ENCODE measurements at regions not wholly inside any gene's neighbourhood (a gene's known extent, or its start where the extent isn't known, plus 50 kb on each side); places are given as distances from the start of the nearest gene placed in this dataset.
A peak's percentile ranks its signal among the peaks of the same experiment; 100 is the strongest.

- DNase-seq, result no peak
Measured at GRCh38 chr4:11050766-11051165, 366.2 kb upstream of the CLNK start.

DNA sequence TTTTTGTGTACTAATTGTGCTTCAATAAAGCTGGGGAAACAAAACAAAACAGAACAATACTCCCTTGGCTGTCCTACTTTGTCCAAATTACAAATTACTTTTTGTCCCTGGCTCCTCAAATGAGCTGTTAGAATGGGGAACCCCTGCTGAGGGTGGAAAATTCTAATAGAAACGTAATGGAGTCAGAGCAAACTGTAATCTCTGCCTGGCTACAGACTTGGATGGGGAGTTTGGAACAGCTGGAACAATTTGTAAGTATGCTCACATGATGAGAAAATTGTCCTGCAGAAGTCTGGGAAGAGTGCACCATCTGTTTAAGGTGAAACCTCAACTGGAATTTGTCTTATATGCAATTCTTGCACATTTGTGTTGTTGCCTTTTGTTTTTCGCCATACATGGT is 364.4 kb upstream of the CLNK start:
- no peak for DNase-seq

- DNase-seq, result no peak
Measured at GRCh38 chr4:11042760-11043159, 358.2 kb upstream of the CLNK start.

GRCh38 chr4:11039634-11040131 is 355.1 kb upstream of the CLNK start:
- DNase-seq, result no peak

GRCh38 chr4:11038926-11039325 is 354.4 kb upstream of the CLNK start:
- no peak for DNase-seq

GRCh38 chr4:11037637-11038036 is 353.1 kb upstream of the CLNK start:
- DNase-seq, result no peak

DNA sequence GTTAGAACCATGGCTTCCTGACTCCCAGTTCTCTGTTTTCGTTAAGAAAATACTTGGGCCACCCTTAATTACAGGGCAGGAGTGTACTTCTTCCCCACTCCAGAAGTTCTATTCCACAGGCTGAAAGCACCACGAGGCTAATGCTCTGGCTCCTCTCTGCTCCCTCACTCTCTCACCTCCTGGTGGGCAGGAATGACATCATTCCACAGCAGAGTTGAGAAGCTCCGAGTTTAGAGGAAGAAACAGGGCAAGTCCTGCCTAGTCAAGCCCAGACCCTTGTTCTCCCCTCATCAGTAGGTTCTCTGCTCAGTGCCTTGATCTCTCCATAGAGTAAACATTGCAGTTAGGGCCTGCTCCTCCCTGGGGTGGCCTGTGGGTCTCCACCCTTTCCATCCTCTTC is 343.8 kb upstream of the CLNK start:
- DNase-seq, result no peak

GRCh38 chr4:11021333-11021732 is 336.8 kb upstream of the CLNK start:
- DNase-seq, result no peak

- DNase-seq, result no peak
Measured at GRCh38 chr4:11019451-11020240, 335.1 kb upstream of the CLNK start.

DNA sequence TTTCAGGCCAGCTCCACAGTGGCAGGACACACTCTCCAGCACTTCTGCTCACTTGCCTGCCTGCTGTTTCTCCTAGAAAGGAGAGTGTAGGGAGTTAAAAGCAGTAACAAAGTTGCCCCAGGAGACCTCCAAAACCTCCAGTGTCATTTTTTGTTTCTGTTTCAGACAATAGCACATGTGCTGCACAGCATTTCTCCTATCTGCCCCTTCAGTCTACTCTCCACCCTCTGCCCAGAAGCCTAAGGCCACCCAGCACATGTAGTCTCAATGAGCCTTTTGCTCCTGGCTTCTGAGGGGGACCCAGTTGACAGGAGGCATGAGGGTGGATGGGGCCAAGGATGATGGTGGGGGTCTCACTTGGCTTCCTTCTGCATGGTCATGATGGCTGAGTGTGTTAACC is 329.6 kb upstream of the CLNK start:
- no peak for DNase-seq

DNA sequence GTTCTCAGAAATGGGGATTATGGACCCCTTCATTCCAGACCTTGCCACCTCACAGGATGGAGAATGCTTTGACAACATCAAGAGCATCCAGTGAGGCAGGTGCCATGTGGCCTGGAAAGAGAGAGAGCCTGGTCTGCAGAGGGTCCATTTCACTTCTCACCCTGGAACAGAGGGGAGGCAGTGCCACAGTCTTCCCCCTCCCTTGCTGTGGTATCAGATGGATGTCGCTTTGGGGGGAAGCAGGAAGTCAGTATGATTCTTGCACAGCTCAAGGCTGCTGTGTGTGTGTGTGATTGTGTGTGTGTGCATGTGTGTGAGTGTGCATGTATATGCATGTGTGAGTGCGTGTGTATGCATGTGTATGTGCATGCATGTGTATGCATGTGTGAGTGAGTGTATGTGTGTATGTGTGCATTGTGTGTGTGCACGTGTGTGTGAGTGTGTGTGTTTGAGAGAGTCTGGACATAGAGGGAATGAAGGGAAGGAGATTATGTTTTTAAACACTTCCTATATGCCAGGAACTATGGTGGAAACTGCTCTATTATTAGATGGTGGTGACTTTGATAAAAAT is 328.6 kb upstream of the CLNK start:
- DNase-seq, result no peak

GRCh38 chr4:11011249-11011648 is 326.7 kb upstream of the CLNK start:
- no peak for DNase-seq

- no peak for DNase-seq
Measured at GRCh38 chr4:11010624-11011023, 326.1 kb upstream of the CLNK start.

GRCh38 chr4:11009281-11009680 is 324.7 kb upstream of the CLNK start:
- no peak for DNase-seq

DNA sequence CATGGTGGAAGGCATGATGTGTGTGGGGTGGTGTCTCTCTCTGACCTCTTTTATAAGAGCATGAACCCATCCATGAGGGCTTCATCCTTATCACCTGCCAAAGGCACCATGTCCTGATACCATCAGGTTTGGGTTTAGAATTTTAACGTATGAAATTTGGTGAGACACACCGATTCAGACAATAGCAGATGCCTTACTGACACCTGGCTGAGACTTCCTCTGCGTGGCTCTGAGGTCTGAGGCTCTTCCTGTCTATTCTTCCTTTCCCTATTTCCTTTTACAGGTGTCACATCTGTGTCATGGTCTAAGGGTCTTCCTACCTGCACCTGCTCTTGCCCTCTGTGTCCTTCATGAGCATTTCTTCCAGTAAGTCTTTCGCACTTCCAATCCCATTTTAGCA is 320.7 kb upstream of the CLNK start:
- no peak for DNase-seq

DNA sequence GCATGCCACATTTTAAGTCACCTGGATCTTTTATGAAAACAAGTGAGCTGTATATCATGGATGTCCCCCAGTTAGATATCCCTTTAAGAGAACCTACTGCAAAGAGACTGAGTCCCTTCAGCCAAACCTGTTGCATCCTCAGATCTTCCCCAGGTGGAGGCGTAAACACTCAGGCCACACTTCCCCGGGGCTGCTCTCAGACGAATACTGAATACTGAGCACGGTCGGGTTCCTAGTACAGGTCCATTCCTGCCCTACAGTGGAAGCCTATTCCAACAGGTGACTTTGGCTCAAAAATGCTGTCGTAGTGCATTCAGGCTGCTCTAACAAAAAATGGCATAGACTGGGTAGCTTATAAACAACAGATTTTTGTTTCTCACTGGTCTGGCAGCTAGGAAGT is 320.2 kb upstream of the CLNK start:
- DNase-seq, result no peak

DNA sequence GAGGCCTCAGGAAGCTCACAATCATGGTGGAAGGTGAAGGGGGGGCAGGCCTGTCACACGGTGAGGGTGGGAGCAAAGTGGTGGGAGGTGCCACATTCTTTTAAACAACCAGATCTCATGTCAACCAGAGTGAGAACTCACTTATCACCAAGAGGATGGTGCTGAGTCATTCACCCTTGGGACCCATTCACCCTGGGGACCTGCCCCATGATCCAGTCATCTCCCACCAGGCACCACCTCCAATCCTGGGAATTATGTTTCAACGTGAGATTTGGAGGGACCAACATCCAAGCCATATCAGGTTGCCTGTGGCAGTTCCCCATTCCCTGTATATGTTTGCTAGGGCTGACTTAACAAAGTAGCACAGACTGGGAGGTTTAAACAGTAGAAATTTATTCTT is 318.4 kb upstream of the CLNK start:
- no peak for DNase-seq

GRCh38 chr4:10998846-10999245 is 314.3 kb upstream of the CLNK start:
- DNase-seq, result no peak

DNA sequence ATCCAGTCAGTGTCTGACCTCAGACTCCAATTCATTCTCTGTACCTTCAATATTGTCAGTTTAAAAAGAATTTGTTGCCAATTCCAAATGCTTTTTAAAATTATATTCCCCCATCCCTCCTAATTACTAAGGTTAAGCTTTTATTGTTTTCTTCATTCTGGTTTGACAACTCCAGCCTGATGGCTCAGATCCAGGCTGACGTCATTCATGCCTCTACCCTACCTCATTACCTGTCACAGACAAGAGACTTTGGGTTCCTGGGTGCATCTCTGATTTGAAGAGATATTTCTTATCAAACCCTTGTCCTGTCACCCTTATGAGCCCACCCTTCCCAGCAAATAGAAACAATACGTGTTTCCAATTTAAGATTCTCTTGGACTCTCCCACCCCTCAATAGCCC is 300.2 kb upstream of the CLNK start:
- no peak for DNase-seq

GRCh38 chr4:10983885-10984640 is 299.5 kb upstream of the CLNK start:
- no peak for DNase-seq

- peak in 1 of 5 donors; percentile 18 for DNase-seq
Measured at GRCh38 chr4:10983268-10983667, 298.7 kb upstream of the CLNK start.

- DNase-seq, result no peak
Measured at GRCh38 chr4:10982305-10982704, 297.7 kb upstream of the CLNK start.

GRCh38 chr4:10981576-10981975 is 297.0 kb upstream of the CLNK start:
- DNase-seq, result no peak

DNA sequence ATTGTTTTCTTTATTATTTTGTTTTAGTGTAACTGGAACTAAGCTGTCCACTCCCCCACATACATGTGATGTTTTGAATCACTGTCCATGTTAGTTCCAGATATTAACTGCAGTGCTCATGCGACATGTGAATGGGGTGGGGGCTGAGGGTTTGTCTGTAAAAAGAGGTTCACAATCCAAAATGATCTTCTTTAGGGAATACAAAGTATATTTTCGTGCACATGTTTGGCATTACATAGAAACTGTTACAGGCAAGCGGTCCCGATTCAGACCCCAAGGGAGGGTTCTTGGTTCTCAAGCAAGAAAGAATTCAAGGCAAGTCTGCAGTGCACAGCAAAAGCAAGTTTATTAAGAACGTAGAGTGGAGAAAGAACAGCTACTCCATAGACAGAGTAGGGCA is 296.5 kb upstream of the CLNK start:
- DNase-seq, result no peak

Data from T-helper 1 cell (primary cell).